GM18520 (cell line): ENCODE measurements at regions not wholly inside any gene's neighbourhood (a gene's known extent, or its start where the extent isn't known, plus 50 kb on each side); places are given as distances from the start of the nearest gene placed in this dataset.

Experiments used
- ATAC-seq: cut with Tn5 transposase; IDR thresholded peaks from one replicate; pipeline ENCODE4 v1.9.1; 2021; ENCODE audit not compliant: unreplicated experiment

GRCh38 chr20:48287021-48287494 lies 501.8 kb upstream of the SULF2 start:
- ATAC-seq, result no peak

GRCh38 chr20:48286601-48287000 lies 501.3 kb upstream of the SULF2 start:
- ATAC-seq, result no peak

DNA sequence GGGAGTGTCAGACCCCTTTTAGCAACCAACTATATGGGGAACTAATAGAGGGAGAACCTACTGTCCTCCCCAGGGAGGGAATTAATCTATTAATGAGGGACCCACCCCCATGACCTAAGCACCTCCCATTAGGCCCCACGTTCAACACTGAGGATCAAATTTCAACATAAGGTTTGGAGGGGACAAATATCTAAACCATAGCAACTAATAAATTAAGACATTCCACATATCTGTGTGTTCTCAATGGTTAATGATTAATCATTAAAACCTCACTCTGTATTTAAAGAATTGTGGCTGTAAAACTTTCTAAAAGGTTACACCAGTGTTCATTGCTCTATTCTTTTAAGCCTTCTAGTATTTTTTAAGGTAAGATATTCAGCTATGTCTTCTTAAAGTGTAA lies 500.4 kb upstream of the SULF2 start:
- ATAC-seq, result no peak

DNA sequence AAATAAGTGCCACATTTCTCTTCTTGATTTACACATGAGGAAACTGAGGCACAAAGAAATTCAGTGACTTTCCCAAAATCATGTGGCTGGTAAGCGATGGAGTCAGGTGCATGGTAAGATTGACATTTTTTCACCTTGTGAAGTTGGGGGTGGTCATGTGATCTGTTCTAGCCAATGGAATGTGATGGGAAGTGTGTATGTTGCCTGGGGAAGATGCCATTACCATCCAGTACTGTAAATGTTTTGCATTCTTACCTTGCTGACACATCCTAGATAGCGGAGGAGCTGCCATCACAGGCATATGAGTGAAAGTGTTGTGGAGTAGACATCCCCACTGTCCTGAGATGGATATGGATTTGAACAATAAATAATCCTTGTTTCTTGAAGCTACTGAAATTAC lies 499.6 kb upstream of the SULF2 start:
- no peak for ATAC-seq

GRCh38 chr20:48284315-48284714 lies 499.0 kb upstream of the SULF2 start:
- ATAC-seq, result no peak

DNA sequence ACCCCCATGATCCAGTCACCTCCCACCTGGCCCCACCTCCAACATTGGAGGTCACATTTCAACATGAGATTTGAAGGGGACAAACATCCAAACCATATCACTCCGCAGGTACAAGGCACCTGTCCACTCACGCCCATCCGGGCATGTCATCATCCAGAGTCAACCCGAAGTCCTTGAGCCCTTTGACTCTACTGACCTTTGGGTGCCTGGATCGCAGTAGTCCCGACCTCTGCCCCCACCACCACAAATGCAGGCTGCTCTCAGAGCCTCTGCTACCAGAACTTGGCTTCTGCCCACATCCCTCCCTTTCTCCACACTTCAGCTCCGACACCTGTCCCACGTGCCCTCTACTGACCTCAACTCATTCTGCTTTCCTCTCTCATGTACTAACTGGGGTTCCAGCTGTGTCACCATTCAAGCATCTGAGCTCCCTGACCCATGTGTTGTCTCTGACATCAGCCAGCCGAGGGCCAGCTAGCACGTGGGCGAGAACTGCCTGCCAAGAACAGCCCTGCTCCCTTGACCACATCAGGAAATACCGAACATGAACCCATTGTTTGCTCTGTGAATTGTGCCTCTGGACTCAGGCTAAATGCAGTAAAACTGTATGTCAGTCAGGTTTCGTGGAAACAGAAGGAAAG lies 498.3 kb upstream of the SULF2 start:
- ATAC-seq, result no peak

GRCh38 chr20:48282591-48283228 lies 497.4 kb upstream of the SULF2 start:
- ATAC-seq, result no peak

DNA sequence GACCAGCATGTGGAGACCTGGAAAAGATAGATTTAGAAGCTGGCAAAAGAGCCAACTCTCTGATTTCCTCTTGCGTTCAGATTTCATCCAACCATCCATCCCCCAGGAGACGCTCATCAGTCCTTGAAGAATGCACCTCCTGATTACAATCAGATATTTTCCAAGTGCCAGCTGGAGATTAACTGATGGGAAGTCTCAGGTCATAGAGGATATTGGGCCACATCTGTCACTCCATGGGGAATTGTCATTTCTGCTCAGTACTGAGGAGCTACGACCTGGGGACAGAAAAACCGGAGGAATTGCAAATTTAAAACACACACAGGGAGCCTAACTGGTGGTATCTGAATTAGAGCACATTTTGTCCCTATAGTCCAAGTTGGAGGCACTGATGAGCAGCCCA lies 496.2 kb upstream of the SULF2 start:
- ATAC-seq, result no peak

DNA sequence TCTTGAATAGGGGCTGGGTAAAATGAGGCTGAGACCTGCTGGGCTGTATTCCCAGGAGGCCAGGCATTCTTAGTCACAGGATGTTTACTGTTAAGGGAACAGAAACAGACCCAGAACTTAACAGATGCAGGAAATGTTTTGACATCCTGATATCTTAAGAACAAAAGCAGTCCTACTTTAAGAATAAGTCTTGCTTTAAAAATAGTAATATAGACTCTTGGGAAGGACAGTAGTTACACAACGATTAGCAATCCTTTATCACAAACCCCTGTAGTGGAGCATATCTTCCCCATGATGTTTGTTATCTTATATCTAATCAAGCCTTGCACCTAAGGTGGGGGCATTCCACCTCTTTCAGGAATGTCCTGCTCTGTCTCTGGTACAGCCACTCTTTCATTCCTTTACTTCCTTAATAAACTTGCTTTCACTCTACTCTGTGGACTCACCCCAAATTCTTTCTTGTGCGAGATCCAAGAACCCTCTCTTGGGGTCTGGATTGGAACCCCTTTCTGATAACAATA lies 493.7 kb upstream of the SULF2 start:
- ATAC-seq, result no peak

DNA sequence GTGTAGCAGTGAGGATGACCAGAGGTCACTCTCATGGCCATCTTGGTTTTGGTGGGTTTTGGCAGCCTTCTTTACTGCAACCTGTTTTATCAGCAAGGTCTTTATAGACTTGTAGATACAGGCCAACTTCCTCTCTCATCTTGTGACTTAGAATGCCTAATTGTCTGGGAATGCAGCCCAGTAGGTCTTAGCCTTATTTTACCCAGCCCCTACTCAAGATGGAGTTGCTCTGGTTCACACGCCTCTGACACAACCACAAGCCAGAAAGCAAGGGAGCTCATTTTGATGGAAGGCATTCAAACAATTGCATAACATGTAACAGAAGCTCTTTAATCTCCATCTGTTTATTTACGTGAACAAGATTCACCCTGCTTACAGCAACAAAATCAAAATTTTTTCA lies 492.0 kb upstream of the SULF2 start:
- ATAC-seq, result no peak

GRCh38 chr20:48276021-48276342 lies 490.7 kb upstream of the SULF2 start:
- ATAC-seq, result no peak

DNA sequence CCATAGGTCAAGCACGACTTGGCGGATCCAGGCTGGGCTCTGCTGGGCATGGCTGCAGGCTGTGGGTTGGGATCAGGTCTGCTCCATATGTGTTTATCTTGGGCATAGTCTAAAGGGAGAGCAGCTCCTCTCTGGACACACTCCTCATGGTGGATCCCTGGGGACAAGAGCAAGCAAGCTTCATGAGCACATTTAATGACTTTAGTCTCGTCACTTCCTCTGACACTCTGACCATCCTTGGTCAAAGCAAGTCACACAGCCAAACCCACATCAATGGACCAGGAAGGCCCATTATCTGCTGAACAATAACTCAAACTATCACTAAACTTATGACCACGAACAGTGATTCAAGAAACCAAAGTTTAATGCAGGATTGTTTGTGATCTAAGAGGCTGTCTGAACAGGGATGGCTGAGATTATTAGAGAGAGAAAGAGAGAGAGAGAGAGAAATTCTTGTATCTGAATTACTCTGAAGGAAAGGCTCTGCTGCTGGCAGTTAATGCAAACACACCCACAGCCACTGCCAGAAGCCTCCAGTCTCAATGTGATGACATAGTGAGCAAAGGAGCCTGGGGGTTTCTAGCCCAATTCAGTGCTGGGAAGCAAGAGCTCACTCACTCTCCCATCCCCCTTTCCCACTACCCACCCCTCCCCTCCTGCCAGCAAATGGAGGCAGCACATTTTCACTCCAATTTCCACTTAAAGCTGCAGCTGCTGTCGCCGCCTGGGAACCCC lies 490.2 kb upstream of the SULF2 start:
- no peak for ATAC-seq

DNA sequence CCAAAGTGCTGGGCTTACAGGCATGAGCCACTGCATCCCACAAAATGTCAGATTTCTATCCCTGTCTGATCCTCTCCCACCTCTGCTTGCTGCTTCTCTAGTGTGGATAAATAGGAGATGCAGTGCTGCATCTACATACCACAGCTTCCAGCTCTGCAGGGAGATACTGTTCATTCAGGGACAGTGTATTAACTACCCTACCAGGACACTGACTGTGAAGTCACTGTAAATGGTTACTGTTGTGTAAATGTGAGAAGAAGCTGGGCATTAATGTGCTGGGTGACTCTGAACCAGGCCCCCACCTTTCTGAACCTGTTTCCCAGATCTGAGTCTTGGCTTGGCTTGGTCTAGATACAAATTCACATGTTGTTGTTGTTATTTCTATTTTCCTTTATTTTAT lies 488.6 kb upstream of the SULF2 start:
- ATAC-seq, result no peak

DNA sequence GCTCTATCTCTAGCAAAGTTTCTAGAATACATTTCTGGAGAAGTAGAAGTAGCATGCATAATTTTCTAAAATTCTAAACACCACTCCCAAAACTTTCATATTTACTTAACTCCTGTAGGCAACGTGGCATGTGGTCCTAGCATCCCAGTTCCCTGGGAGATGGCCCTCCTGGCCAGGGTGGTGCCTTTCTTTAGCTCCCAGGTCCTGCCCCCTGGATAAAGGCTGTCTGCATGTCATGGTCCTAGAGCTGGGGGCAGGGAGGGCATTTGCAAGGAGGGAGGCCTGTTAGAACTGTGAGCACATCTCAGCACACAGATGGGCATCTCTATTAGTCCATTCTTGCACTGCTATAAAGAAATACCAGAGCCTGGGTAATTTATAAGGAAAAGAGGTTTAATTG lies 485.6 kb upstream of the SULF2 start:
- ATAC-seq, result no peak

DNA sequence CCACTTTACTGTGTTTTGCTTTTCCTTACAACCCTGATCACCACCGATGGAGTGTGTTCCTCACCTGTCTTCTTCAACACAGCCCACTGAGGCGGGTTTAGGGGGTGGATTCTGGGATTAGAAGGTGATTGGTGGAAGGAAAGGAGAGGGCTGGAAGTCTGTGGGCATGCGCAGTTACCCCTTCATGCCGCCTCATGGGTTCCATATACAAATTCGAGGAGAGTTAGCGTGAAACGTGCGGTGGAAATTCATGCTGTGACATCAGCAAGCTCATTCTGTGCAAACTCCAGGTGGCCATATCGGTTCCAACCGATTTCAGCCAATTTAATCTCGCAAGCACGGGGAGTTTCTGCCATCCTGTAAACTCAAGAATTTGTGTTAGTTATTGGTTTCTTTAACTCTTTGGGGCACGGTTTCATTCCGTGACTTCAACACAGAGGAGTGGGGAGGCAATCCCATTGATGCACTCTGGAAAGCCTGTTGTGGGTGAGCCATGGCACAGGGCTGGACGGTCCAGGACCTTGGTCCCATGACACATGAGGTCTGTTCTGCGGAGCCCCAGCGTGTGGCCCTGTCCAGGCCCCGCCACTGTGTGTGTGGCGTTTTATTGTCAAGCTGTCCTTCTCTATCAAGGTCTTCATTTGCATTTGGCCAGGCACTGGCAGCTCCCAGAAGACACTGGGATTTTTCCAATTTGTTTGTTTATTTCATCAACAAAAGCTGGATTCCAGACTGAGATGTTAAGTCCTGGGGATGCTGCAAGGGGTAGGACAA lies 482.8 kb upstream of the SULF2 start:
- no peak for ATAC-seq

DNA sequence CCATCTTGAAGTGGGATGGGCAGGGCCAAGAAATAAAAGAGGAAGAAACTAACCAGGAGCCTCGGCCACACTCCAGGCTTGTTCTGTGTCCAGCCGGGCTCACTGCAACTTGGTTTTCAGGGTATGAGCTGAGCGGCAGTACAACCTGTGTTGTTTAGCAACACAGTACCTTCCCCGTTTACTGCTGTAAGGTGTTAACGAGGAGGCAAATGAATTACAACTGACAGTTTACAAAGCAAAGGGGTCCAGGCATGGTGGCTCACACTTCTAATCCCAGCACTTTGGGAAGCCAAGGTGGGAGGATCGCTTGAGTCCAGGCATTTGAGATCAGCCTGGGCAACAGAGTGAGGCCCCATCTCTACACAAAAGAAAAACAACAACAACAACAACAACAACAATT lies 481.3 kb upstream of the SULF2 start:
- ATAC-seq, result no peak

GRCh38 chr20:48265791-48266190 lies 480.5 kb upstream of the SULF2 start:
- ATAC-seq, result no peak

- ATAC-seq, result no peak
These were observed 477.7 kb upstream of the SULF2 start for GRCh38 chr20:48262955-48263354.

DNA sequence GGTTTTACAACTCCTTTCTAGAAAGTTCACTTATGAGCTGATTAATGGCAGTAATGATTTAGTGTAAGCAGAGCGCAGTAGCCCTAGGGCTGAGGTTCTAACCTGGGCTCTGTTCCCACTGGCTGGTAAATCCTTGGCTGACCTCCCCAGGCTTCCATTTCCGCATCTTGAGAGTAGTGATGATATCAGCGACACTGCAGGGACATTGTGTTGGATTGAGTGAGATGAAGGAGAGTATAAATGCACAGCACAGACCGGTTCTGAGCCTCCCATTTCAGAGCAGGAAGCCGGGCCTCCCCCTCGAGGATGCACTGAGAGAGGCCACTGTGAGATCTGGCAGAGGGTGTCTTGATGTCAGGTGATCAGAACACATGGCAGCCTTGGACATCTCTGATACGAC lies 477.2 kb upstream of the SULF2 start:
- no peak for ATAC-seq

- no peak for ATAC-seq
These were observed 476.2 kb upstream of the SULF2 start for GRCh38 chr20:48261398-48261910.

- ATAC-seq, result no peak
These were observed 475.0 kb upstream of the SULF2 start for GRCh38 chr20:48260129-48260756.
